Muscle of arm (tissue), 1 donor: ENCODE measurements at regions not wholly inside any gene's neighbourhood (a gene's known extent, or its start where the extent isn't known, plus 50 kb on each side); places are given as distances from the start of the nearest gene placed in this dataset.
A peak's percentile ranks its signal among the peaks of the same experiment; 100 is the strongest.
"Not testable (repeated sequence)": the region's sequence is repeated elsewhere in the genome, so short reads cannot be mapped to it uniquely, and the experiment has no call there.

ENCODE experiments used
- DNase-seq: peaks from one replicate; pipeline ENCODE4 v3.0.0-alpha.2; 2013

DNA sequence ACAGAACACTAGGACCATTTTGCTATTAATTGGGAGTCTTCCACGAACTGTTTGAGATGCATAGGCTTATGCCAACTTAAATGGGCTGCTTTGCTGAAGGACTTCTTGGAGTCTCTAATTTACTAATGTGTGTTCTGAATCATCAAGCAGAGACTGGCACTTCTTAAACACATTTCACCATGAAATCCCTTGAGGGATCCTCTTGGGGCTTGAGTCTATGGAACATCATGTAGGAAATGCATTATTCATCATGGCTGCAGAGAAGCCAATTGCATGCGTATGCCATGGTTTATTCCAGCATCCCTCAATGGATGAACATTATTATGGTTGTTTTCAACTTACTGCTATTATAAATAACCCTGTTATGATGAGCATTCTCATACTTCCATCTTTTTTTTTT, 73.4 kb downstream of the FGD2 start:
- DNase-seq, result no peak

DNA sequence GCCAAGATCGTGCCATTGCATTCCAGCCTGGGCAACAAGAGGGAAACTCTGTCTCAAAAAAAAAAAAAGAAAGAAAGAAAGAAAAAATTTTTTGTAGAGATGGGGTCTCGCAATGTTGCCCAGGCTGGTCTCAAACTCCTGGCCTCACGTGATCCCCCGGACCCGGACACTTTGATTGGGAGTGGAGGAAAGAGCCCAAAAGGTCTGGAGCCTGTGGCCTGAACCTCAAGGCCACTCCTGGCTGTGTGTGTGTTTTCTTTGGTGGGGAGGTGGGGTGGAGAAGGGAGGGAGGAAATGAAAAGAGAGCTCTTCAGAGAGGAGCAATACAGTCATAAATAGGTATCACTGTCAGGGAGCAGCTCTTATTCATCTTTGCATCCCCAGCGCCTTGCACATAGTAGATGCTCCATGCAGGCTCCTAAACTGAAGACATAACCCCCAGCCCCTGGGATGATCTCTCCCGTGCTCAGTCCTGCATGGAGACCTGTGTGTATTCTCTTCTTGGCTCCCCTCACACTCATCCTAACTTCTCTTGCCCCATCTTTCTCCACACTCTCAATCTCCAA, 75.7 kb downstream of the FGD2 start:
- DNase-seq, result no peak

DNA sequence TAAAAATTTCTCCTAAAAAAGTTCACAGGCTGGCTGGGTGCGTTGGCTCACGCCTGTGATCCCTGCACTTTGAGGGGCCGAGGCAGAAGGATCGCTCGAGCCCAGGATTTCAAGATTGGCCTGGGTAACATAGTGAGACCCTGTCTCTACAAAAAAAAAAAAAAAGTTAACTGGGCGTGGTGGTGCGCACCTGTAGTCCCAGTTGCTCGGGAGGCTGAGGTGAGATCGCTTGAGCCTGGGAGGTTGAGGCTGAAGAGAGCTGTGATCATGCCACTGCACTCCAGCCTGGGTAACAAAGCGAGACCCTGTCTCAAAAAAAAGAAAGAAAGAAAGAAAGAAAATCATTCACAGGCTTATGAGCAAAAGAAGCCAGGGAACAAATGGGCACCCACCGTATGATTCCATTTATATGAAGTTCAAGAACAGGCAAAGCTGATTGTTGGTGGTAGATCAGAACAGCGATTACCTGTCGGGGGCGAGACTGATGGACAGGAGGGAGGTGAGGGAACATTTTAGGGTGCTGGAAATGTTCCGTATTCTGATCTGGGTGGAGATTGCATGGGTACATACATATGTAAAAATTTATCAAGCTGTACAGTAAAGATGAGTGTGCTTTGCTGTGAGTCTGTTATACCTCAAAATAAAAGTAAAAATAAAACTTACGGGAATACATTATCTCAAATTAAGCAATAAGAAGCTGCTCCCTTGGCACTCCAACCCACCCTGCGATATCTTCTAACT, 77.1 kb downstream of the FGD2 start:
- DNase-seq, result no peak

DNA sequence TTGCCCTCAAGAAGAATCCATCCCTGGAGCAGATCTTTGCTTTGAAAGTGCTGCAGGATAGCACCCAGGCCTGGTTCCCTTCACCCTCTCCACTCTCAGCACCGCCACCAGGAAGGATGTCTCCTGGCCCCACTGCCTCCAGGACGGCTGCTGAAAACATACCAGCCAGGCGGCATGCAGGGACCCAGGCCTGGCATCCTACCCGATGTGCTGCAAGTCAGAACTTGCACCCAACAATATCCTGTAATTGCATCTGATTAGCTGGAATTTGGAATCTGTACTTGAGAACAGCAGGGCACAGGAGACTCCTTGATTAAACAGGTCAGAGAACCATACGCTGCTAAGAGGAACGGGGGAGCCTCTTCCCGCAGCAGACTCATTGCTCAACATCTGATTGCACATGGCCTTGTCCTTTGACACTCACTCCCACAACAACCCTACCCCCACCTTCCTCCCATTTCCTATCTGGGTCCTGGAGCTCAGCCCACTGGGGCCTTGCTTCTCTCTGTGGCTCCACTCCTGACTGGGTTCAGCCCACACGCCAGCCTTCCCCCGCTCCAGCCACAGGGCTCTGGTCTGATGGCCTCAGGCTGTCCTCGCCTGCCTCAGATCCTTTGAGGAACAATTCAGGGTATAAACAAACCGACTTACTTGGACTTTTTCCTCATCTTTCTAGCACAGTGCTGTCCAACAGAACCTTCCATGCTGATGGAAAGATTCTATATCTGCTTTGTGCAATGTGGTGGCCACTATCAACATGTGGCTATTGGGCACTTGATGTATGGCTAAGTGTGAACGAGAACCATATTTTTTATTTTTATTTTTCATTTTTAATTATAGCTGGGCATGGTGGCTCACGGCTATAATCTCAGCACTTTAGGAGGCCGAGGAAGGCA, 78.0 kb downstream of the FGD2 start:
- DNase-seq, result no peak

DNA sequence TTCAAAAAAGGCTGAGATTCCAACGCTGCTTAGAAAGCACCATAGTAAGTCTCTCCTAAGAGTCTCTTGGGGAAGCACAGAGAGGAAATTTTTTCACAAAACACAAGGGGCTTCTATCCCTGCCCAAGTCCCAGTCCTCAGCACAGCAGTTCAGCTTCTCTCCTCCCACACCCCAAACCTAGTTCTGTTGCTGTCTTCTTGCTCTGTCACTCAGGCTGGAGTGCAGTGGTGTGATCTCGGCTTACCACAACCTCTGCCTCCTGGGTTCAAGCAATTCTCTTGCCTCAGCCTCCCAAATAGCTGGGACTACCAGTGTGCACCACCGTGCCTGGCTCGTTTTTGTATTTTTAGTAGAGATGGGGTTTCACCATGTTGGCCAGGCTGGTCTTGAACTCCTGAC, 79.2 kb downstream of the FGD2 start:
- DNase-seq, result not testable (repeated sequence)

DNA sequence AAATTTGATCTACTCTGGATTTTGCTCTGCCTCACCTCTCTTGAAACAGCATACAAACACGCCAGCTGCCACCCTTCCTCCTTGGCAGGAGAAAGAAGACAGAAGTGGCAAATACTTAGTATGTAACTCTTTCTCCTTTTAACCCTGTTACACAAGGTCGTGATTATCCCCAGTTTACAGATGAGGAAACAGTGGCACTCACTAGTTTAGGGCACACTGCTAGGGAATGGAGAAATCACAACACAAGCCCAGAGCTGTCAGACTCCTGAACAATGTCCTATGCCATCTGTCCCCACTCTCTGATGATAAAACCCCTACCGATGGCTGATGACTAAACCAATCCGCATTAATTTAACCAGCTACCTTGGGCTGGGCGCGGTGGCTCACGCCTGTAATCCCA, 79.7 kb downstream of the FGD2 start:
- no peak for DNase-seq

DNA sequence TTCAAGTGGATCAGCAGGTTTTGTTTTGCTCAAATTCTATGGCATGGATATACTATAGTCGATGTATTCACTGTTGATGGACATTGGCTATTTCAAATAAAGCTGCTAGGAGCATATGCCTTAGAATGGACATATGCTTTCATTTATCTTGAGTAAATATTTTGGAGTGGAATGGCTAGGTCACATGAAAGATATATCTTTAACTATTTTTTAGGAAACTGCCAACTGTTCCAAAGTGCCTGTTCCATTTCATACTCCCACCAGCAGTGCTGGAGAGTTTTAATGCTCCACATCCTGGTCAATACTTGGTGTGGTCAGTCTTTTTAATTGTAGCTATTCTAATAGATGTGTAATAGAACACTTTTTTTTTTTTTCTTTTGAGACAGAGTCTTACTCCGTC, 81.1 kb upstream of the PIM1 start:
- no peak for DNase-seq

DNA sequence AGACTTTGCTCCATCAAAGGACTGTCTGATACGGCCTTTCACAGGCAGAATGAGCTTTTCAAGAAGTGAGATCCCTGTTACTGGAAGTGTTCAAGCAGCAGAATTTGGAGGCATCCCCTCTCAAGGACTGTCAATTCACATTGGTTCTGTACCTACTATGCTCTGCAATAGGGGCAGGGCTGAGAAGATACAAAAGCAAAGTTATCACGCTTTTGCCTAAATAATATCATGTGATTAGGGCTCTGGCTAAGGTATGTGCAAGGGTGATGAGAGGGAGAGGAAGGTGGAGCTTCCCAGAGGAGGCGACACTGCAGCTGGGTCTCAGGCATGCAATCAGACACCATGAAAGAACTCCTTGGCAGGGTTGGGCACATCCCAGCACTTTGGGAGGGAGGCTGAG, 80.2 kb upstream of the PIM1 start:
- DNase-seq, result no peak

DNA sequence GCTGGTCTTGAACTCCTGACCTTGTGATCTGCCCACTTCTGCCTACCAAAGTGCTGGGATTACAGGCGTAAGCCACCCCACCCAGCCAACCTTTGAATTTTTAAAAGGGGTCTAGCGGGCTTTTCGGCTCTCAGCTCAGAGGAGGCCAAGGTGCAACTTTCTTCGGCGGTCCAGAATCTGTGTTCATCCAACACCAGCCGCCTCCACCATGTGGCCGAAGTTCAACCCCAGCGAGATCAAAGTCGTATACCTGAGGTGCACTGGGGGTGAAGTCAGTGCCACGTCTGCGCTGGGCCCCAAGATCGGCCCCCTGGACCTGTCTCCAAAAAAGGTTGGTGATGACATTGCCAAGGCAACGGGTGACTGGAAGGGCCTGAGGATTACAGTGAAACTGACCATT, 78.8 kb upstream of the PIM1 start:
- not testable (repeated sequence) for DNase-seq

DNA sequence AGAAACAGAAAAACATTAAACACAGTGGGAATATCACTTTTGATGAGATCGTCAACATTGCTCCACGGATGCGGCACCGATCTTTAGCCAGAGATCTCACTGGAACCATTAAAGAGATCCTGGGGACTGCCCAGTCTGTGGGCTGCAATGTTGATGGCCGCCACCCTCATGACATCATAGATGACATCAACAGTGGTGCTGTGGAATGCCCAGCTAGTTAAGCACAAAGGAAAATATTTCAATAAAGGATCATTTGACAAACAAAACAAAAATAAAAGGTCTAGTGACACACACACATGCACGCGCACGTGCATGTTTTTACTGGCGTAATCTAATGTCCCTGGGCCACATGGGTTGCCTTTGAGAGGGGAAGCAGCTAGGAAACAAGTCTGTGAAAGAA, 78.4 kb upstream of the PIM1 start:
- DNase-seq, result not testable (repeated sequence)

DNA sequence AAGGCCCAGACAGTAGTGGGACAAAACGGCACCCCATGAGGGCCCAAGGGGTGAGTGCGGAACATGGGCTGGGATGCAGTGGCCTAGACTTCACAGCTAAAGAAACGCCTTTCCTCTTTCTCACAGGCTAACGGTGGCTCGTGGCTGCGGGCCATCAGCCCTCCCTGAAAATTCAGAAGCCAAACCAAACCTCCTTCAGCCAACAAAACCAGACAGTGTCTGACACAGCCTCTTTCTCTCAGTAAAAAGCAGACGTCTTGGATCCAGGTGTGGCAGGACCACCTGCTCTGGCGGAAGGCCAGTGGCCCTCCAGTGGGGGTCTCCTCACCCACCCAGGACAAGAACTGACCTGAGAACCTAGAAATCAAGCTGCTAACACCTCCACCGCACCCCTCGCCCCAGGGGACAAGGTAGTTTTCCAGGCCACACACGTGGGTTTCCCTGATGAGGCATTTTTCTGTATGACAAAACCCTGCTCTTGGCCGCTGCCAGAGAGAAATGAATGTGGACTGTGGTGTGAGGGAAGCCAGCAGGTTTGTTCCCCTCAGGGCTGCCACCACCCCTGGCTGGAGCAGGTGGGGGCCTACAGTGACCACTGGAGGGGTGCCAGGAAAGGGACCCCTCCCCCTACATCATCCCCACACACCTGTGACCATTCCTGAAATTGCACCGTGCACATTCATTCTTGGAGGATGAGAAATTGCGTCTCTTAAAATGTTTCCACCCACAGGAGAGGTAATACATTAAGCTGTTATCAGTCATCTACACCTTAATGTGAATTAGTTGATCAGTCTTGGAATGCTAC, 76.8 kb upstream of the PIM1 start:
- DNase-seq, result no peak

DNA sequence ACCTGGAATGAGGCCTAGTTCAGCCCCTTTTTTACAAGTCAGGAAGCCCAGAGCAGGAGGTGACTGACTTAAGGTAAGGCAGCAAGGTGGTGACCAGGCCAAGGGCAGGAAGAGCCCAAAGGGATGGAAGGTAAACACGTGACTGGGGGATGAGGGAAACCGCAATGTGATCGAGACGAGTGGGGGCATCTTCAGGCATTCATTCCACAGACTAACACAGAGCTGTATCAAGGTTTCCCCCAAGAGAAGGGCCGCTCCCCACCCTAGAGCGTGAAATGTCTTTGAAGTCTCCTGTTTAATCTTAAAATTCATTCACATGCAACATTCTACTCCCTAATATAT, 76.3 kb upstream of the PIM1 start:
- no peak for DNase-seq

DNA sequence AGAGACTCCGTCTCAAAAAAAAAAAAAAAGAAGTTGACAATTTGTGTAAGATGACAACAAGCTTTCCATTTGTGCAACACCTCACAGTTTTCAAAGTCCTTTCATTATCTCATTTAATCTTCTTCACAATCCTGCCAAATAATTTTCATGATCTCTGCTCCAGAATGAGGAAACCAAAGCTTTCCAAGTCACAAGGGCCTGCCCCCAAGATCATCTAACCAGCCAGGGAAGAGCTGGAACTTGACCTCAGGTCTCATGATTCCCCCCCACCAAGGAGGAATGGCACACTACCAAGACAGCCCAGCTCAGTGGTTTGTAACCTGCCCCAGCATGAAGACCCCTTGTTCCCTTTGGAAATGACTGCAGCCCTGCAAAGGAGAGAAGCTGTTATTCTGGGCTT, 74.0 kb upstream of the PIM1 start:
- no peak for DNase-seq

DNA sequence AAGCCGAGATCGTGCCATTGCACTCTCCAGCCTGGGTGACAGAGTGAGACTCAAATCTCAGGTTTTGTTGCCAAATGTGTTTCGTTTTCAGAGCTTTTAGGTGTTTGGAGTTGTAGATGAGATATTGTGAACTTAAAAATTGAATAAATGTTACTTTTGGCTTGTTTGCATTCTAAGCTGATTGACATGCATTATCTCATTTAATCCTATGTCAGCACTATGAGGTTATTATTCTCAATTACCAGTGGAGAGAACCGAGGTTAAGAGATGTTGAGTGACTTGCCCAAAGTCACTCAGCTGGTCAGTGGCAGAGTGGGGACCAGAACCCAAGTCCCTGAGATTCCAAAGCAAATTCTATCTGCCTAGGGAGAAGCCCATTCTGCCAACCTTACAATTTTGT, 72.6 kb upstream of the PIM1 start:
- no peak for DNase-seq

DNA sequence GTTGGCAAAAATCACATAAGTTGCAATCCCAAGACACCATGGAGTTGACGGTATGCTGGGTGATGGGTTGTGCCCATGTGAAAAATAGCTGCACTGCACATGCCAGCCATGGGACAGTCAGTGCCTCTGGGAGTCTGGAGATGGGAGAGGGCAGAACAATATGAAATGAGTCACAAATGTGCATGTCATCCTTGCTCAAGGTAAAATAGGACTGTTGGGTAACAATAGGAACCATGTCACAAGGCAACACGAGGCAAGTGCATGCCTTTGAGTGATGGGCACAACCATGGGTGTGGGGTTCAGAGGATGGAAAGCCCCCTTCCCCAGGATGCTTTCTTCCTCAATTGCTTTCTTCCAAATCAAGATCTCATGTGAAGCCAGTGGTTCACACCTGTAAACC, 70.5 kb upstream of the PIM1 start:
- DNase-seq, result no peak

DNA sequence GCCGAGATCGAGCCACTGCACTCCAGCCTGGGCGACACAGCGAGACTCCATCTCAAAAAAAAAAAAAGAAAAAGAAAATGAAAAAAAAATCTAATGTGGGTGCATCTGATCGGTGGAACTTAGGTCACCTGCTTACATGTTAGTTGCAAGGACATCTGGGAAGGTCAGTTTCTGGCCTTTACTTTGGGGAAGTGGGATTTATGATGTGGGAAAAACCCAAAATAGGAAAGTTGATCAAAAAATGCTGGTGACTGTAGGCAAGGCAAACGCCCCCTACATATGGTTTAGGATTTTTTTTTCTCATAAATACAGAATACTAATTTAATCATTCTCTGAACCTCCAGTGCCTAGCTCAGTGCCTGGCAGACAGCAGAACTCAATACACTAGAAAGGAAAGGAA, 69.2 kb upstream of the PIM1 start:
- no peak for DNase-seq

DNA sequence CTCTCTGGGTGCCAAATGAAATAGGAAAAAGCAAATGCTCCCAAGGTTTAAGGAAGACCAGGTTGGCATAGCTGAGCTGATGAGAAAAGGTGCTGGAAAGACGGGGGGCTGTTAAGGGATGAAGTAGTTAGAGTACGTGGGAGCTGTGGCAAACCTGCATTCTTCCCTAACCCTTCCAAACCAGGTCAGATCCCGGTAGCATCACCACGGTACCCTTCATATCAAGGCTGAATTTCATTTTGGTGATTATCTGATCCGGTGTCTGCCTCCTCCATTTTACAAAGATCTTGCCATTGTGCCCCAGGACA, 68.0 kb upstream of the PIM1 start:
- DNase-seq, result no peak

DNA sequence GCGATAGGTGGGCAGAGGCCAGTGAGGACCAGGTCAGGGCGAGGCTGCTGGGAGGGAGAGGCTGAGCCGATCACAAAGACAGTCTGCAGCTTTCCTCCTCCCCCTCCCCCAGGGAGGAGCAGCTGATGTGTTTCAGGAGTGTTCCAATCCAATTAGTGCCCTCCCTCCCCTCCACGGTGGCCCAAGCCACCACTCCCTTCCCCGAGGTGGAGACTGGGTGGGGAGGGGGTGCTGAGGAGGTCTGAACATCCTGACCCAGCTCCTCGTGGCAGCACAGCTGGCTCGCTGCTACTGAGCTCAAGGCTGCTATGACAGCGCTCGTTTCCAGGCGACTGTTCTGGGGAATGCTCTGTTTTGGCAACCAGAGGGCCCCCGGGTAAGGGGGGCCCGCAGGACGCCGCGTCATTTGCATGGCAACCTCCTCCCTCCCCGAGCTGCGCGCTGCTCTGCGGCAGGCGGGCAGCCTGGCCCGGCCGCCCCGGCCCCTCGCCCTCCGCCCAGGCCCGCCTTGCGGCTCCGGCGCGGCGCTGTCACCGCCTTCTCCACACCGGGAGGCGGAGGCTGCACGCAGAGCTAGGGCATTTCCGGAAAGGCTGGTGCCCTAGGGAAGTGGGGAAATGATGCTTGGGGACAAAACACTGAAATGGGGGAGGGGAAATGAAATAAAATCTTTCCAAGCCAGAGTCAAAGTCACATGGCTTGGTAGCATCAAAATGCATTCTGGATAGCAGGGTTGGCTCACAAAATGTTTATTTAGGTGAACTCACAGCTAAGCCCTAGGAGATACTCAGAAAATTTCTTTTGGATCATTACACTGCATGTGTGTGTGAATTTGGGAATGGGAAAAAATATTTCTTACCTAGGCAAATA, 67.4 kb upstream of the PIM1 start:
- peak; percentile 85 for DNase-seq

DNA sequence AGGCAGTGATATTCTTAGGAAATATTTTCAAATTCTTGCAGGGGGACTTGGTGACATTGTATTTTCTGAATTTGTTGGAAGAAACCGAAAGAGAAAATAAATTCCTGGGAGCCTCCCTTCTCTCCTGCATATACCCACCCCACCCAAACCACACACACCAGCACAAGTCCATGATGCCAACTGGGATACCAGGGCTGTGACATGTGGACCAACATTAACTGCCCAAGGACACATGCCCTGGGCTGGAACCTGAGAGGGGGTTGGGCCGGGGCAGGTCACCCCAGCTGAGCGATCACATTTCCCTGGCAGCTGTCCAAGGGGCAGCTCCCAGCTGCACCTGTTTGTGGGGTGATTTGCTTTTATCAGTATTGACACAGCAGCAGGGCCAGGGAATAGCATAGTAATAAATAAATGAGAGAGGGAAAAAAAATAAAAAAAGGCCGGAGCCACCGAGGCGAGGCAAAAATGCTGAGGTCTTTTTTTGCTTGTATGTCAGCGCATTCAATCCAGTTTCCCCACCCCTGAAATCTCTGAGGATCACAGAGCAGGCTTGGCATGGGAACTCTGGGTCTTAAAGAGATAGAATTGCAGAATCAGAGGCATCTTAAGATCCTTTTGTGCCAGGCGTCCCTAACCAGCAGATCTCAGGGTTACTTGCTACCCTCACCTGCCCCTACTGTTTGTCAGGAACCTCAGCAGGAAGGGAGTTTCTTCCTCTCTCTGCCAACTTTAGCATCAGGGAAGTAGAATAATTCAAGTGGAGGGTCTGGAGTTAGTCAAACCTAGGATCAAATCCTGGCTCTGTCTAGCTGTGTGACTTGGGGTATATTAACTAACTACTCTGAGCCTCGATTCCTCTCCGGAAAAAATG, 66.5 kb upstream of the PIM1 start:
- DNase-seq, result peak; percentile 53

DNA sequence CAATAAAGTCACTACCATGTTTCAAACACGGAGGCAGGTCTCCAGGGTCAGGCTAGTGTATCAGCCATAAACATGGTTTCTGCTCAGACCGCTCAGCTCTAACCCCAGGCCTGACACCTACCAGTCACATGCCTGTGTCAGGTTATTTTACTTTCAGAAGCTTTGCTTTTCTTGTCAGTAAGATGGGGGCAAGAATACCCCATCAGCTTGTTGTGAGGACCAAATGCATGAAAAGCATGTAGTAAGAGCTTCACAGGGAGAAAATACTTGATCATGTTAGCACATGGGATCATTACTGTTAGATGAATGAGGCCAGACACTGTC, 65.2 kb upstream of the PIM1 start:
- DNase-seq, result no peak
